IMR-90 (cell line): ENCODE measurements at regions not wholly inside any gene's neighbourhood (a gene's known extent, or its start where the extent isn't known, plus 50 kb on each side); places are given as distances from the start of the nearest gene placed in this dataset.
A peak's percentile ranks its signal among the peaks of the same experiment; 100 is the strongest.

ENCODE experiments used
- ATAC-seq: fragments of 200-7000 bp; cut with Tn5 transposase; 2 replicates; pipeline ENCODE4 v1.9.1; 2020; ENCODE audit warnings: low read depth, mild to moderate bottlenecking, moderate library complexity
- BruUV-seq: library from RNA; stranded (reverse); fragments of 400-500 nt; replicated peaks from 2 replicates; lab custom pipeline; 2021; lab: Mats Ljungman, UMichigan
- CTCF ChIA-PET: fragments of 300-600 bp; formaldehyde crosslinking; extraction: SDS; loops from one replicate; lab custom pipeline; 2021; ENCODE audit warnings: antibody characterized with exemption; lab: Yijun Ruan, JAX
- POLR2A ChIA-PET: fragments of 300-600 bp; sonication (Branson Sonifier 250); formaldehyde crosslinking; loops from one replicate; lab custom pipeline; 2022; ENCODE audit warnings: antibody characterized with exemption; ENCODE audit not compliant: unreplicated experiment; lab: Charles Lee
- DNase-seq: peaks from one replicate; pipeline ENCODE4 v3.0.0; 2013
- H2AFZ ChIP-seq: replicated peaks from 2 replicates; pipeline ENCODE3; 2013; ENCODE audit warnings: low read length, mild to moderate bottlenecking; ENCODE audit not compliant: poor library complexity
- H2AK5ac ChIP-seq: 2 replicates; pipeline ENCODE4 v1.6.1; 2013; ENCODE audit warnings: low read depth, low read length, inconsistent platforms
- H2AK9ac ChIP-seq: replicated peaks from 2 replicates; pipeline ENCODE3; 2013; ENCODE audit warnings: mild to moderate bottlenecking, low read depth, low read length, moderate library complexity; ENCODE audit not compliant: poor library complexity
- H2BK120ac ChIP-seq: 2 replicates; pipeline ENCODE4 v1.6.1; 2013; ENCODE audit warnings: low read depth, low read length, inconsistent platforms
- H2BK15ac ChIP-seq: 3 replicates; pipeline ENCODE4 v1.6.1; 2013; ENCODE audit warnings: low read depth, low read length, inconsistent platforms
- H2BK20ac ChIP-seq: 2 replicates; pipeline ENCODE4 v1.6.1; 2013; ENCODE audit warnings: low read depth, mild to moderate bottlenecking, inconsistent platforms, low read length, moderate library complexity
- H2BK5ac ChIP-seq: 2 replicates; pipeline ENCODE4 v1.6.1; 2013; ENCODE audit warnings: mild to moderate bottlenecking, low read depth, low read length, inconsistent platforms; ENCODE audit not compliant: poor library complexity, severe bottlenecking
- H3K14ac ChIP-seq: replicated peaks from 2 replicates; pipeline ENCODE4 v1.6.1; 2013; ENCODE audit warnings: low read depth, low read length, inconsistent platforms
- H3K18ac ChIP-seq: 2 replicates; pipeline ENCODE4 v1.6.1; 2013; ENCODE audit warnings: low read depth, low read length, control low read depth
- H3K23ac ChIP-seq: 2 replicates; pipeline ENCODE4 v1.6.1; 2013; ENCODE audit warnings: low read depth, low read length, inconsistent platforms
- H3K27ac ChIP-seq: 2 replicates; pipeline ENCODE4 v1.5.1; 2013; ENCODE audit warnings: mild to moderate bottlenecking, control low read depth, low read length; ENCODE audit not compliant: insufficient read depth
- H3K27me3 ChIP-seq: 2 replicates; pipeline ENCODE4 v1.6.1; 2013; ENCODE audit warnings: low read length; ENCODE audit not compliant: control insufficient read depth, insufficient read depth
- H3K36me3 ChIP-seq: 2 replicates; pipeline ENCODE4 v1.6.1; 2013; ENCODE audit warnings: low read length, mixed read lengths; ENCODE audit not compliant: control insufficient read depth, insufficient read depth
- H3K4ac ChIP-seq: 2 replicates; pipeline ENCODE4 v1.6.1; 2013; ENCODE audit warnings: low read depth, low read length, inconsistent platforms
- H3K4me1 ChIP-seq: 2 replicates; pipeline ENCODE4 v1.6.1; 2013; ENCODE audit warnings: low read length, mixed read lengths; ENCODE audit not compliant: control insufficient read depth, insufficient read depth
- H3K4me2 ChIP-seq: 2 replicates; pipeline ENCODE4 v1.6.1; 2013; ENCODE audit warnings: low read depth, mild to moderate bottlenecking, control low read depth, low read length, moderate library complexity
- H3K4me3 ChIP-seq: 2 replicates; pipeline ENCODE4 v1.5.1; 2013; ENCODE audit warnings: low read depth, mild to moderate bottlenecking, control low read depth, low read length, moderate library complexity; ENCODE audit not compliant: insufficient read depth
- H3K56ac ChIP-seq: 2 replicates; pipeline ENCODE4 v1.6.1; 2013; ENCODE audit warnings: low read length, inconsistent platforms; ENCODE audit not compliant: insufficient read depth; ENCODE audit errors: extremely low read depth
- H3K79me1 ChIP-seq, 2 experiments: 2 replicates each; pipeline ENCODE4 v1.6.1; 2013; ENCODE audit warnings: low read length in 2 of 2, inconsistent platforms in 1 of 2, low read depth in 1 of 2
- H3K9ac ChIP-seq: 2 replicates; pipeline ENCODE4 v1.6.1; 2013; ENCODE audit warnings: low read depth, low read length, control low read depth
- H3K9me1 ChIP-seq: 2 replicates; pipeline ENCODE4 v1.6.1; 2013; ENCODE audit warnings: low read length, inconsistent platforms; ENCODE audit not compliant: insufficient read depth
- H3K9me3 ChIP-seq: 2 replicates; pipeline ENCODE4 v1.6.1; 2013; ENCODE audit warnings: low read length; ENCODE audit not compliant: control insufficient read depth, insufficient read depth
- H4K20me1 ChIP-seq: 2 replicates; pipeline ENCODE4 v1.6.1; 2013; ENCODE audit warnings: low read length, inconsistent platforms; ENCODE audit not compliant: insufficient read depth
- H4K5ac ChIP-seq: 2 replicates; pipeline ENCODE4 v1.6.1; 2013; ENCODE audit warnings: mild to moderate bottlenecking, low read depth, low read length, control low read depth
- H4K8ac ChIP-seq, 2 experiments: 2 replicates each; pipeline ENCODE4 v1.6.1; 2013; ENCODE audit warnings: low read depth in 2 of 2, low read length in 2 of 2, control low read depth in 1 of 2, inconsistent platforms in 1 of 2
- H4K91ac ChIP-seq: 2 replicates; pipeline ENCODE4 v1.6.1; 2013; ENCODE audit warnings: low read depth, low read length, inconsistent platforms; ENCODE audit not compliant: insufficient read depth
- CEBPB ChIP-seq: IDR thresholded peaks from 2 replicates; pipeline ENCODE4 v1.6.1; 2012; ENCODE audit warnings: low read depth, low read length, improper control_type of control experiment
- CHD1 ChIP-seq: IDR thresholded peaks from 2 replicates; pipeline ENCODE4 v1.6.1; 2012; ENCODE audit warnings: low read depth, low read length, improper control_type of control experiment
- MAZ ChIP-seq: IDR thresholded peaks from 2 replicates; pipeline ENCODE4 v1.6.1; 2012; ENCODE audit warnings: low read depth, mild to moderate bottlenecking, low read length, improper control_type of control experiment, moderate library complexity, borderline replicate concordance
- MXI1 ChIP-seq: IDR thresholded peaks from 2 replicates; pipeline ENCODE4 v1.6.1; 2012; ENCODE audit warnings: low read depth, mild to moderate bottlenecking, low read length, moderate library complexity, borderline replicate concordance
- WGBS, 2 experiments: methylation state at CpG; one replicate each; pipeline versions ENCODE4 v1.1.5 to v1.1.7; 2013; ENCODE audit warnings: missing lambda C conversion rate in 2 of 2; ENCODE audit not compliant: insufficient read length in 1 of 2; ENCODE audit errors: extremely low coverage in 2 of 2; 5-methylcytosine and 5-hydroxymethylcytosine counted together
- dilution Hi-C: fragments of 300-500 bp; cut with HindIII; formaldehyde crosslinking; loops from one replicate; pipeline ENCODE4 v1.14.3; 2018; ENCODE audit warnings: low sequenced_read_pairs; ENCODE audit not compliant: unreplicated experiment
- in situ Hi-C: fragments of 300-500 bp; cut with MboI; formaldehyde crosslinking; loops from 3 replicates; pipeline ENCODE4 v1.14.3; 2019; ENCODE audit warnings: low sequenced_read_pairs, inconsistent platforms, mixed read lengths
- intact Hi-C: fragments of 100-400 bp; cut with micrococcal nuclease; formaldehyde crosslinking; loops from 2 replicates; pipeline ENCODE4 v1.10.0; 2022
- TF ChIP-seq, protein P1 (sequence below): fragments of 150-350 bp; IDR thresholded peaks from 2 replicates; pipeline ENCODE4 v1.6.1; 2016; ENCODE audit warnings: low read depth, mild to moderate bottlenecking, low read length, moderate library complexity, borderline replicate concordance

GRCh38 chr3:66673293-66673692 is 172.5 kb upstream of the LRIG1 start:
- WGBS, 2 experiments, result 40% methylated on average over 1 of the region's 9 CpGs; no CpG with 5 or more reads in 1 of the 2 experiments
- H3K56ac ChIP-seq, result no peak overlapping the region
- H2AK5ac ChIP-seq, result no peak overlapping the region
- dilution Hi-C loops (no loop called here), in situ Hi-C loops (no loop called here), intact Hi-C loops (no loop called here)
- no peak overlapping the region for H4K8ac ChIP-seq
- POLR2A ChIA-PET, result no interaction called here
- ATAC-seq (no peak), DNase-seq (peak; percentile 6)
- H2AK9ac ChIP-seq, result no peak overlapping the region
- H2BK120ac ChIP-seq, result 0 out of 2 replicates have a peak overlapping the region, but pooled peaks have one; percentile 27
- CTCF ChIA-PET, result no interaction called here
- peaks cover 3% of the 10 kb centered on the region for H3K9me3 ChIP-seq
- H2BK15ac ChIP-seq, result no peak overlapping the region
- H3K79me1 ChIP-seq, result no peaks in the 10 kb centered on the region
- no peak overlapping the region for H4K5ac ChIP-seq
- H3K4me2 ChIP-seq, result no peak overlapping the region
- H3K4me1 ChIP-seq, result peaks cover 3% of the 10 kb centered on the region; the same call in 1 of the 2 replicates
- H3K27me3 ChIP-seq, result no peaks in the 10 kb centered on the region
- no peaks in the 10 kb centered on the region for H4K20me1 ChIP-seq
- no peak overlapping the region for H2BK20ac ChIP-seq
- peaks cover 2% of the 10 kb centered on the region; the same call in 1 of the 2 replicates for H3K9me1 ChIP-seq
- BruUV-seq, result no TSS peak
- no peak overlapping the region for H3K23ac ChIP-seq
- H3K18ac ChIP-seq, result 0 out of 2 replicates have a peak overlapping the region, but pooled peaks have one; percentile 31
- H3K14ac ChIP-seq, result no peak overlapping the region
- TF ChIP-seq MAZ (no peak), MXI1 (no peak), CEBPB (no peak), CHD1 (no peak)
- TF ChIP-seq, protein P1, sequence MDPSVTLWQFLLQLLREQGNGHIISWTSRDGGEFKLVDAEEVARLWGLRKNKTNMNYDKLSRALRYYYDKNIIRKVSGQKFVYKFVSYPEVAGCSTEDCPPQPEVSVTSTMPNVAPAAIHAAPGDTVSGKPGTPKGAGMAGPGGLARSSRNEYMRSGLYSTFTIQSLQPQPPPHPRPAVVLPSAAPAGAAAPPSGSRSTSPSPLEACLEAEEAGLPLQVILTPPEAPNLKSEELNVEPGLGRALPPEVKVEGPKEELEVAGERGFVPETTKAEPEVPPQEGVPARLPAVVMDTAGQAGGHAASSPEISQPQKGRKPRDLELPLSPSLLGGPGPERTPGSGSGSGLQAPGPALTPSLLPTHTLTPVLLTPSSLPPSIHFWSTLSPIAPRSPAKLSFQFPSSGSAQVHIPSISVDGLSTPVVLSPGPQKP, result no peak
- no peak overlapping the region for H2AFZ ChIP-seq
- H3K4ac ChIP-seq, result no peak overlapping the region
- no peak overlapping the region for H2BK5ac ChIP-seq
- H3K4me3 ChIP-seq, result no peak overlapping the region
- H4K91ac ChIP-seq, result no peak overlapping the region
- H3K9ac ChIP-seq, result no peak overlapping the region
- H3K27ac ChIP-seq, result no peak overlapping the region
- H3K36me3 ChIP-seq, result no peaks in the 10 kb centered on the region
